GM21529 (cell line): ENCODE measurements at regions not wholly inside any gene's neighbourhood (a gene's known extent, or its start where the extent isn't known, plus 50 kb on each side); places are given as distances from the start of the nearest gene placed in this dataset.

ENCODE experiments used
- ATAC-seq: cut with Tn5 transposase; IDR thresholded peaks from one replicate; pipeline ENCODE4 v1.9.1; 2021; ENCODE audit not compliant: unreplicated experiment

DNA sequence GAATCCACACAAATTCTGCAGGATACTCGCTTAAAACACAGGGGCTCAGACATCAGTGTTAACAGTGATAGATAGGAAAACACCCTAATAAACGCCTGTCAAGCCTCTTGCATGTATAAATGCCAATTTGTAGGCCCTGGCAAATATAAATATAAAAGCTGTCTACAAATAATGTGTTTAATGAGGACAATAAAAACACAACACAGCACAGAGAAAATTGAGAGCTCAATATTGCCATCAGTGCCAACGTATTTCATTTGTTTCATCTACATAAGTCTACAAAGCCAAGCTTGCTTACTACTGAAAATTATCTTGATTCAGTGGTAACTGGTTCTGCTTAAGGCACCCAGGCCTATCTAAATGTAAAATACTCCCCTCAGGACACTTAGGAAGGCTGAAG, 1387.0 kb upstream of the TENM4 start:
- ATAC-seq: no peak

- no peak for ATAC-seq
Observed at GRCh38 chr11:80826808-80827207, 1386.0 kb upstream of the TENM4 start.

GRCh38 chr11:80822308-80822707, 1381.5 kb upstream of the TENM4 start:
- no peak for ATAC-seq

DNA sequence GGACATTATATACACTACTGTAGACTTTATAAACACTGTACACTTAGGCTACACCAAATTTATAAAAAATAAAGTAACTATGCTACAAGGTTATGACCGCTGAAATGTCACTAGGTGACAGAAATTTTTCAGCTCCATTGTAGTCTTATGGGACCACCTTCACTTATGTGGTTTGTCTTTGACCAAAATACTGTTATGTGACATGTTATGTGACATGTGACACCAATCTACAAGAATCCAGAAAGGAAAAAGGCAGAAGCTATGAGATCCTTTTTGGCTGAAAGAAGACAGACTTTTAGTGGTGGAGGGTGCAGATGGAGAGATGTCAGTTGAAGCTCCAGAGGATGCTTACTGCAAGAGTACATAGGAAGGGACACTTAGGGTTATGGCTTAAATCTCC, 1378.4 kb upstream of the TENM4 start:
- no peak for ATAC-seq

GRCh38 chr11:80816966-80817365, 1376.1 kb upstream of the TENM4 start:
- ATAC-seq: peak; percentile 42

GRCh38 chr11:80816454-80816847, 1375.6 kb upstream of the TENM4 start:
- ATAC-seq: peak; percentile 32

DNA sequence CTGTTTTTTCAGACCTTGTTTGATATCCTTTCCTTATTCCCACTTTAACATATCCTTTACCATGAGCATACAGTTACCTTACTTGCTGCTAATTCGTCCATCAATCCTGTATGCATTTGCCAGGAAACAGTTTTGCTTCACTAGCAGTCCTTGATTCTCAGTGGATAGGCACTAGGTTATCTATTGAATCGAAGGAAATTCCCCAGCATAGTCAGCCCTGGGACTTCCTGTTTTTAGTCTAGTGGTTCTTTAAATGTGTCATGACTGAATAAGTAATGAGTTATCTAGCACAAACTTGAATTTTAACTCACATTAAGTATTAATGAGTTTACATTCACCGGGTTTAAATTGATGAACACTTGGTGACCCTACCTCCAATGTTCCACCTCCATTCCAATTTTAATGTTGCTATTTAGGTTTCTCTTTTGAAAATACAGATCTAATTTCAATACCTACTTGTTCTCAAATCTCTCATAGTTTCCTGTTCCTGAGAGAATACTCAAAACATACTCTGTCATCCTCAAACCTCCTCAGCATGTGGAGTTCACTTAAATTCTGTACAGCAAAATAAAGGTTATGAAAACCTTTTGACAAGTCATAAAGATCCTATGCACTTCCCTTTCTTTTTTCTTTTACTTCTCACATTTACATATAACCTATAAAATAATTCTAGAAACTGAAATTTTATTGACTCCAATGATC, 1375.1 kb upstream of the TENM4 start:
- peak; percentile 90 for ATAC-seq

DNA sequence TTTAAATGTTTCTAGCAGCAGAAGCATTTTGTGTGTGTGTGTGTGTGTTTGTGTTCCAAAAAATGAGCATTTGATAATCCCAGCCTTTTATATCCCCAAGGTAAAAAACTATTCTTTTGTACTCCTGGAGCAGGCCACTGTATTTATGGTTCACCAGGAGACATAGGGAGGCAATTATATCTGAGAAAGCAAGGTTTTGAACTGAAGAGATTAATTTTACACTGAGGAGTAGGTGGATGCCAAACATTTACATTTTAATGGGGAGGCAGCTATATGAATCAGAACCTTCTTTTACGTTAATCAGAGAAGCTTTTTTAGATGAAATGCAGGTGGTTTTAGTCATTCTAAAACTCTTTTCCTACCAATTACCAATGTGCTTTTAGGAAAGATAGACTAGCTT, 1374.0 kb upstream of the TENM4 start:
- ATAC-seq: no peak

DNA sequence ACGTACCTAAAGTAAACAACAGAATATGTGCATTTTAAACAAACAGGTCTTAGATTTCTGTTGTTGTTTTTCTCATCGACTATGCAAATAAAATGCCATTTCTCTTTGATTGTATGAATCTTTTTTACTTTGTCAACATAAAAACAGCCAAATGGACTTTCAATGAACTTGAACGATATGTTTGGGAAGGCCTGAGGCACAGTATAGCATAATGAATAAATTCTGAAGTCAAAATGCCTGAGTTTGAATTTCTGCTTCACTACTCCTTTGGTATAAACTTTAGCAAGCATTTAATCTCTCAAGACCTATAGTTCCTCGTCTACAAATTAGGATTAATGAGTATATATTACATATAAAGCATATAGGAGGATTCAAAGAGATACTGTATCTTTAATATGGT, 1369.9 kb upstream of the TENM4 start:
- ATAC-seq: no peak

- ATAC-seq: no peak
Observed at GRCh38 chr11:80798174-80798573, 1357.3 kb upstream of the TENM4 start.

DNA sequence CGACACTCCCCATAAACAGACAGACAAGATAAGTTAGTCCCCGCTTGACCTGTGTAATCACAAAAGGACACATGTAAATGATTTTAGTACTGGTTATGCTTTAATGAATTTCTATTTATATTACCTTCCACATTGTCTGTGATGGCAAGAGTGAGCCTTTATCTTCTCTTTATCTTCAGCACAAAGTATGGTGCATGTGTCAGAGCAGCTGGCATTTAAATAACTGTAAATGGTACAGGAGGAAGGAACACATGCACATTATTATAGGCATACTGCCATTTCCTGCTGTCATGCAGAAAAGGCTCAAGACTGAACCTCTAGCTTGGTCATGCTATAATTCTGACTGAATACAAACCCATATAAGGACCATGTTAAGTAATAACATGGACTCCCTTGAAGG, 1342.7 kb upstream of the TENM4 start:
- no peak for ATAC-seq

DNA sequence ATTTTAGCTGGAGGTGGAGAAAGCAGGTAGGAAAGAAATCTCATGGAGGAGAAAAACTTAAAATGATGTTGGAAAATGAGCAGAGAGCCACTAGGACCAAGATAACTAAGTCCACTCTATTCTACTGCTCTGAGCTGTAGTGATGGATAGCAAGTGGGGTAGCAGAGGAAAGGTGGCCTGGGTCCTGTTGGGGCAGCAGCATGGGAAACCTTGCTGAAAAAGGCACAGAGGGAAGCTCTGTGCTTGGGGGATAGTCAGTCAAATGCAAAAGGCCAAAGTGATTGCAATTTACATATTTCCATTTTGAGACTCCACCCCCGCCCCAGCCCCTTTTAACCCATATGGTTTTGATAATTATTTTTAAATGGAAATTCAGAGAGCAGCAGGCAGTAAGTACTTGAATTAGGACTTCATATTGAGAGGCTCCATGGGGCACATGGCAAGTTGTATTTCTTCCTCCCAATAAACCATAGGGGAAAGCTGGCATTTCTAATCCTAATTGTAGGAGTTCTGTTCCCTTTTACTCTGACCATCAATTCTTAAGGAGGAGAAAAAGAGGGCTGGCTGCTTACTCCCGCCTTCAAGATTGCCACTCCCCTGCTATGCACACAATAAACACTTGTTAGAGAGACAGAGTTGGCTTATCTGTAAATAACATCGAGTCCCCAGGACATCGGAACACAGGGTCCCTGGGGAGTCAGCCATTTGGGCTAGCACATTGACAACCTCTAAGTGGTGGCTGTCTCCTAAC, 1341.5 kb upstream of the TENM4 start:
- ATAC-seq: no peak

- ATAC-seq: no peak
Observed at GRCh38 chr11:80779905-80780605, 1339.2 kb upstream of the TENM4 start.

GRCh38 chr11:80778941-80779340, 1338.1 kb upstream of the TENM4 start:
- no peak for ATAC-seq

DNA sequence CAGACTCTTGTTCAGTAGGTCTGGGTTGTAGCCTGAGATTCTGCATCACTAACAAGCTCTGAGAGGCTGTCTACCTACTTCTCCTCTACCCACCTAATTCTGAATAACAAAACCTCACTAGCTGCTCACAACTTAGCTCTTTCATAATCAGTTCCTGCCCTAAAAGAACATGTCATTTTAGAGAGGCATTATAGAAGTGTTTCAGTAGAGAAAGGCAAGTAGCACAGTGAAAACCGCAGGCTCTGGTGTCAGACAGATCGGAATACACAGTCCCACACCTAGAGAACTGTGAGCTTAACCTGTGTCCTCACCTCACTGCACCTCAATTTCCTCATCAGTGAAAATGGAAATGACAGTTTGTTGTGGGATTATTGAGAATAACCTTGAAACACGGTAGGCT, 1337.6 kb upstream of the TENM4 start:
- no peak for ATAC-seq

GRCh38 chr11:80773919-80774318, 1333.1 kb upstream of the TENM4 start:
- no peak for ATAC-seq

DNA sequence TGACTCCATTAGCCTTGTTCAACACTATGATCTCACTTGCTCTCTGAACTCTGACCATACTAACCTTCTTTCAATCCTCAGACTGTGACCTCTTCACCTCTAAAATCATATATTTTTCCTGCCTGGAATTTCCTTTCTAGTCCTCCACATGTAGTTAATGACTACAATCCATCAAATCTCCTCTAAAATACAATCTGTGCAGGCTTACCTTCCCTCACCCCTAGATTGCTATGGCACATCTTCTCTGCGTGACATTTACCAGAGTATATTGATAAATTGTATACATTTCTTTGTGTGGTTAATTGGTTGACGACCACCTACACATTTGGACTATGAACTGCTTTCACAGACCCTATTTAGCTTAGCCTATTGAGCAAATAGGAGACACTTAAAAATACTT, 1330.2 kb upstream of the TENM4 start:
- no peak for ATAC-seq

GRCh38 chr11:80758787-80759186, 1318.0 kb upstream of the TENM4 start:
- ATAC-seq: no peak

DNA sequence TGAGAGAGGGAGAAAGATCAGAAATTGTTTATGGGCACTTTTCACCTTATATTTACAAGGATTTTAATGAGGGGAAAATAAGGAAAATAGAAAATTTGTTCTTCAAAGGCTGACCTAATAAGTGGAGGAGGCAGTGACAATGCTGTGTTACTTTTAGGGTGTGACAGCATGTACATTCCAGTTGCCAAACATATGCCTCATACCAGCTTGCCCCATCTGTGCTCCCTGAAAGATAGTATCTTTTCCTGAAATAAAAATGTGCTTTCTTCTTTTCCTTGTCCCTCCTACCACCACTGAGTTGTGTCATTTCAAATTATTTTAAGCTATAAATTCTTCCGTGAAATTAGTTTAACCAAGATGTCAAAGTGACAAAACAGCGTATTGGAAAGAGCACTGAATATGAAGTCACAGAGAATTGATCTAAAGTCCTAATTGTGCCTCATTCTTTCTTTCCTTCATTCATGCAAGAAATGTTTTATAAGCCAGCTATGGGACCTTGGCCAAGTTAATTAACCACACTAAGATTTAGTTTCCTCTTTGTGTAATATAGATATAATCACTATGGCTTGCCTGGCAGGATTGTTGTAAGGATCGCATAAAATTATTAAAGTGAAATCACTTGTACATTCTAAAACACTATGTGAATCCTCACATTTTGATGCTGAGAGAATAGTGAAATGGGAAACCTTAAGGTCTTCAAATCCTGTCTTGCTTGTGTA, 1307.5 kb upstream of the TENM4 start:
- no peak for ATAC-seq

DNA sequence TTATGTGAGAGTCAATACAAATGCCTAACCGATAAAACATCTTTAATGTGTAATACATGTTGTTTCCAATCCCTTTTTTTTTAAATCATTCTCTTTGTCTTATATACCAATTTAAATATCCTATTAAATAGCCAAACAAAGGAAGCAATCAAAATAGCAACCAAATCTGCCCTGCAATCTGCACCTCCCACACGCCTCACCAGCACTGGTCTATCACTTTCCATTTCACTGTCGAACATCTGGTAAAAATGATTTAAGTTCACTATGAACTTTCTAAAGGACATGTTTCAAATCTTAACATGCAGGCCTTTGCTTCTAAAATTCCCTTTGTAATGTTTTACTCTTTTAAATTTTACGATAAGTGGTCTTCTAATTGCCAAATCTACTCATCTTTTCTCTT, 1305.5 kb upstream of the TENM4 start:
- no peak for ATAC-seq

- ATAC-seq: no peak
Observed at GRCh38 chr11:80745416-80745815, 1304.6 kb upstream of the TENM4 start.
